OCI-LY1 (cell line): ENCODE measurements at regions not wholly inside any gene's neighbourhood (a gene's known extent, or its start where the extent isn't known, plus 50 kb on each side); places are given as distances from the start of the nearest gene placed in this dataset.

Source experiments
- H2AFZ ChIP-seq: fragments of 200-600 bp; sonication (generic), shearing (Covaris generic); 2 replicates; pipeline ENCODE4 v1.6.0; 2014; ENCODE audit warnings: antibody characterized with exemption, mild to moderate bottlenecking, low read length
- H3F3A ChIP-seq: fragments of 200-600 bp; sonication (generic), shearing (Covaris generic); 2 replicates; pipeline ENCODE4 v1.6.0; 2014; ENCODE audit warnings: mild to moderate bottlenecking, antibody characterized with exemption, low read length, moderate library complexity; ENCODE audit not compliant: insufficient read depth
- H3K27ac ChIP-seq: fragments of 200-600 bp; sonication (generic); 2 replicates; pipeline ENCODE4 v1.5.1; 2014; ENCODE audit warnings: low read length, mixed run types, mild to moderate bottlenecking, low read depth; ENCODE audit not compliant: poor library complexity, severe bottlenecking
- H3K27me3 ChIP-seq: fragments of 200-600 bp; sonication (generic); 2 replicates; pipeline ENCODE4 v1.6.0; 2014; ENCODE audit warnings: antibody characterized with exemption, mild to moderate bottlenecking, low read length, moderate library complexity; ENCODE audit not compliant: insufficient read depth
- H3K36me3 ChIP-seq: fragments of 200-600 bp; sonication (generic); 2 replicates; pipeline ENCODE4 v1.6.1; 2014; ENCODE audit warnings: mild to moderate bottlenecking, antibody characterized with exemption, low read length, moderate library complexity, mixed read lengths; ENCODE audit not compliant: insufficient read depth
- H3K4me1 ChIP-seq: fragments of 200-600 bp; sonication (generic); 2 replicates; pipeline ENCODE4 v1.5.1; 2014; ENCODE audit warnings: mild to moderate bottlenecking, low read length, moderate library complexity; ENCODE audit not compliant: insufficient read depth, severe bottlenecking
- H3K4me2 ChIP-seq: fragments of 200-600 bp; sonication (generic), shearing (Covaris generic); 2 replicates; pipeline ENCODE4 v1.6.1; 2014; ENCODE audit warnings: low read length
- H3K4me3 ChIP-seq: fragments of 200-600 bp; sonication (generic); 2 replicates; pipeline ENCODE4 v1.5.1; 2014; ENCODE audit warnings: low read length, low read depth, mild to moderate bottlenecking, mixed read lengths; ENCODE audit not compliant: poor library complexity, severe bottlenecking
- H3K79me2 ChIP-seq: fragments of 200-600 bp; shearing (Covaris generic); 2 replicates; pipeline ENCODE4 v1.6.1; 2016; ENCODE audit warnings: mixed run types, low read length, mixed read lengths; ENCODE audit not compliant: insufficient read depth
- H3K9ac ChIP-seq: fragments of 200-600 bp; sonication (generic), shearing (Covaris generic); 2 replicates; pipeline ENCODE4 v1.6.1; 2014; ENCODE audit warnings: mild to moderate bottlenecking, low read length, mixed read lengths
- H3K9me2 ChIP-seq: fragments of 200-600 bp; sonication (generic), shearing (Covaris generic); 2 replicates; pipeline ENCODE4 v1.6.1; 2014; ENCODE audit warnings: low read depth, mild to moderate bottlenecking, low read length, mixed read lengths
- H3K9me3 ChIP-seq: fragments of 200-600 bp; shearing (Covaris generic); 2 replicates; pipeline ENCODE4 v1.6.1; 2014; ENCODE audit warnings: low read length, mixed read lengths
- H4K20me1 ChIP-seq: fragments of 200-600 bp; sonication (generic), shearing (Covaris generic); 2 replicates; pipeline ENCODE4 v1.6.0; 2016; ENCODE audit warnings: mild to moderate bottlenecking, low read length; ENCODE audit not compliant: insufficient read depth
- CTCF ChIP-seq: fragments of 200-600 bp; sonication (generic), shearing (Covaris generic); IDR thresholded peaks from 2 replicates; pipeline ENCODE4 v1.5.1; 2017; ENCODE audit warnings: mild to moderate bottlenecking, antibody characterized with exemption, low read length, moderate library complexity, mixed read lengths
- EZH2 ChIP-seq: fragments of 200-600 bp; sonication (generic), shearing (Covaris generic); IDR thresholded peaks from 2 replicates; pipeline ENCODE4 v1.8.0; 2017; ENCODE audit warnings: borderline replicate concordance, mixed run types, mild to moderate bottlenecking, antibody characterized with exemption, low read length, moderate library complexity, mixed read lengths

- Histone ChIP-seq H3K4me2 (no peak overlapping the region), H3K27me3 (no peaks in the 10 kb centered on the region), H3K9me3 (no peaks in the 10 kb centered on the region), H2AFZ (no peak overlapping the region), H3K4me1 (no peaks in the 10 kb centered on the region), H3F3A (no peaks in the 10 kb centered on the region), H3K9ac (no peak overlapping the region), H3K9me2 (no peaks in the 10 kb centered on the region), H3K27ac (no peak overlapping the region), H3K4me3 (no peak overlapping the region), H3K79me2 (no peaks in the 10 kb centered on the region), H4K20me1 (no peaks in the 10 kb centered on the region), H3K36me3 (no peaks in the 10 kb centered on the region)
- TF ChIP-seq EZH2 (no peak), CTCF (no peak)
Measured at GRCh38 chr2:47999512-47999911, 93.2 kb upstream of the FBXO11 start.

GRCh38 chr2:48001498-48001897 lies 95.2 kb upstream of the FBXO11 start:
- Histone ChIP-seq H3K36me3 (no peaks in the 10 kb centered on the region), H3K4me2 (no peak overlapping the region), H3K27ac (no peak overlapping the region), H3K4me1 (no peaks in the 10 kb centered on the region), H3K27me3 (no peaks in the 10 kb centered on the region), H3K9ac (no peak overlapping the region), H3K9me2 (no peaks in the 10 kb centered on the region; the same call in 1 of the 2 replicates), H4K20me1 (no peaks in the 10 kb centered on the region), H3K4me3 (no peak overlapping the region), H3K9me3 (no peaks in the 10 kb centered on the region), H3K79me2 (no peaks in the 10 kb centered on the region), H2AFZ (no peak overlapping the region), H3F3A (no peaks in the 10 kb centered on the region)
- TF ChIP-seq CTCF, result no peak
- TF ChIP-seq EZH2, result no peak

GRCh38 chr2:48006094-48006493 lies 99.8 kb upstream of the FBXO11 start:
- H3K79me2 ChIP-seq, result no peaks in the 10 kb centered on the region
- no peaks in the 10 kb centered on the region for H3K9me3 ChIP-seq
- no peak overlapping the region for H3K9ac ChIP-seq
- no peak overlapping the region for H2AFZ ChIP-seq
- no peak overlapping the region for H3K4me3 ChIP-seq
- H3F3A ChIP-seq, result no peaks in the 10 kb centered on the region
- no peaks in the 10 kb centered on the region for H3K27me3 ChIP-seq
- H3K27ac ChIP-seq, result no peak overlapping the region
- no peaks in the 10 kb centered on the region for H4K20me1 ChIP-seq
- H3K36me3 ChIP-seq, result no peaks in the 10 kb centered on the region
- H3K4me1 ChIP-seq, result no peaks in the 10 kb centered on the region
- no peak overlapping the region for H3K4me2 ChIP-seq
- no peaks in the 10 kb centered on the region; the same call in 1 of the 2 replicates for H3K9me2 ChIP-seq
- TF ChIP-seq CTCF, result no peak
- no peak for TF ChIP-seq EZH2
